Dedifferentiated amniotic fluid mesenchymal stem cell (primary cell): ENCODE measurements at regions not wholly inside any gene's neighbourhood (a gene's known extent, or its start where the extent isn't known, plus 50 kb on each side); places are given as distances from the start of the nearest gene placed in this dataset.
"Not testable (repeated sequence)": the region's sequence is repeated elsewhere in the genome, so short reads cannot be mapped to it uniquely, and the experiment has no call there.

Experiments used
- DNase-seq: peaks from one replicate; pipeline ENCODE4 v3.0.0-alpha.2; 2016; ENCODE audit errors: extremely low spot score

DNA sequence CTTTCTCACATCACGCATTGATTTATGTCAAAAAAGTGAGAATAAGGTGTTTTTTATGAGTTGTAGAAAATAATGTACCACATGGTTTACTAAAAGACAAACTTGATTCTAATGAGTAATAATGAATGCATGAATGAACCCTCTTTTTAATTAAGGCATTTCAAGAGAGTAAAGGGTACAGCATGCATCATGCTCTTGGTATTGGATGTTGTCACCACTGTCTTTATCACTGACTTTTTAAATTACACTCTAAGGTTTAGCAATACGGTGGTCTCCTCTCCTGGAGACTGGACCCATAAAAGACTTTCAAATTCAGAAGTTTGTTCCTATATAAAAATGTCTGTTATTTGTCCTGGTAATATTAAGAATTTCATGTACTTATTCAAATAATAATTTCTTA lies 277.5 kb upstream of the TGFBR2 start:
- DNase-seq = not testable (repeated sequence)

DNA sequence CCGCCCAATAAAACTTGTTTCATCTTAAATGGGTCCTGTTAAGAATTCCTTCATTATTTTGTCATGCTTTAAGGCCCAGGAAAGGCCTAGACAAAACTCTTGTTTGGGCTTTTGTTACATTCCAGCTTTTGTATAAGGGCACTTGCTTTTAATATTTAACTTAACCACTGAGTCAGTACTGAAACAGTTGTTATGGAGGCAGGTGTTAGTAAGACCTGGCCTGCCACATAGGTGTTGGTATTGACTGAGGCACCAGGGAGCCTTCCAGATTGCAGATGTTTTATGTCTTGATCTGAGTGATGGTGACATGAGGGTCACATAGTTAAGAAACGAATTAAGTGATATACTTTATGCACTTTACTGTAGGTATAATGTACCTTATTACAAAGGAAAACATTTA lies 274.9 kb upstream of the TGFBR2 start:
- DNase-seq = no peak

DNA sequence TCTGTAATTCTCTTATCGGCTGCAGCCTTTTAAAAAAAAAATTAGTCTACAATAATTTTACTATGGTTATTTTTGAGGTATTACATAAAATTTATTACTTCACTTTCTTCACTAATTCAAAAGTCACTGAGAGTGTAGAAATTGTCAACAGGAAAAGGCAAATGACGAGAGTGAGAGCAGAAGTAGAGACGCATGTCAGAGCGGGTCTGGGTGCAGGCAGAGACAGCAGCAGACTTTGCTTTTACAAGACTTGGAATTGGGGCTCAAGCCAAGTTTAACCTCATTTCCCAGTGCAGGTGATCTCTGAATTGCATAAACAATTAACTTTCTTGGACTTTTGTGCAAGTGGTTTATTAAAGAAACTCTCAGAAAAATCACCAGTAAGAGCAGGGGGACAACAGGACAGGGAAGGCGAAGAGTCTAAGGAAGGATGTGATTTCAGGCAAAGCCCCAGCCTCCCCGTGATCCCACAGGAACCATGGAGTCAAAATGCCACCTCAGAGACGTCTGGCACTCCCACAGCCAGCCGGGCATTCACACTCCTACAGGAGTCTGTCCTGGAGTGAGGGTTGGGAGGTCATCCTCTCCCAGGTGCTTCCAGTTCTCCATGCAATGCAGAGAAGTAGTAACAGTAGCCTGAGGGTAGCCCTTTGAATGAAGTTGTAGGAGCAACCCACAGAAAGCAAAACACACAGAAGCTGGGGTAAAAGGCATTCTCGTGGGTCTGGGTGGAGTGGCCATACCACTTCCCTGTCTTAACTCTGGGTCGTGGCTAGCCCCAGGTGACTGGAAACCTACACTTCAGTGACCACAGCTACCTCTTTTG lies 274.0 kb upstream of the TGFBR2 start:
- no peak for DNase-seq

DNA sequence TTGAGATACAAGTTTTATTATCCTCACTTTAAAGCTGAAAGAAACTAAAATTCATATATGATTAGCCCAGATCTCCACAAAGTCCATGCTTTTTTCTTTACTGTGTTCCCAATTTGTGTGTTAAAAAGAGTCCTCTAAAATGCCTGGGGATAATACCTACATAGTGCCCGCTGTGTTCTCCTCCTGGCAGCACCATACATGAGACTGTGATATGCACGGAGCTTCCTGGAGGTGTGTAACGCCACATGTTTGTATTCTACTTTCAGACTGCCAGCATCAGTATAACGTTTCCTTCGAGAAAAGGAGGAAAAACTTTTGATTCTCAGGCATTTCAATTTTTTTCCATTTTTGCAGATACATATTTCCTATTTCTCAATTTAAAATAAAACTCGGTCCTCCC lies 273.3 kb upstream of the TGFBR2 start:
- DNase-seq = no peak

DNA sequence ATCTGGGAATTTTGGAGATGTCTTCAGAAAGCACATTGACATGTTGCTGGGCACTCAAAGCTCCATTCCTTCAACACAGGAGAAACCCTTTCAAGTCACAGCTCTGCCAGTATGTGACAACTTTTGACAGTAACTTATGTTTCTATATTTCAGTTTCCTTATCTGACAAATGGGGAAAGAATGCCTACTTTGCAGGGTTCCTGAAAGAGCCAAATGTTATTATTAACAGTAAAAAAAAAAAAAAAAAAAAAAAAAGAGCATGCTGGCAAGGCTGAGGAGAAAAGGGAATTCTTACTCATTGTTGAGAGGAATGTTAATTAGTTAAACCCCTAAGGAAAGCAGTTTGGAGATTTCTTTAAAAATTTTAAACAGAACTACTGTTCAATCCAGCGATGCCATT lies 272.5 kb upstream of the TGFBR2 start:
- DNase-seq = no peak

DNA sequence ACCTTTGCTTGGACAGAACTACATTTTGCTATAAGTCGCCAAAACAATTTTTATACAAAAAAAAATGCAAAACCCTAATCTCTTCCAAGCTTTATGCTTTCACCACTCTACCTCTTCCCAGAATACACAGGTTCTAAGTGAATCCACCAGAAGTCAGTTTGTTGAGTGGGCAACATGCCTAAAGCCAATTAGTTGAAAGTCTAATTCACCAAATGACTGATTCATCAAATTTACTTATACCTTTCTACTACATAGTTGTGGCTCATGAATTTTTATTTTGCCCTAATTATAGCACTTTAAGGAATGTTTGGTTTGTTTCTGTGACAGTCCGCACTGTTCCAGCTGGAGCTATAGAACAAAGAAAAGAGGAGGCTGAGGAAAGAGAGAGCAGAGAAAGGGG lies 265.9 kb upstream of the TGFBR2 start:
- no peak for DNase-seq

DNA sequence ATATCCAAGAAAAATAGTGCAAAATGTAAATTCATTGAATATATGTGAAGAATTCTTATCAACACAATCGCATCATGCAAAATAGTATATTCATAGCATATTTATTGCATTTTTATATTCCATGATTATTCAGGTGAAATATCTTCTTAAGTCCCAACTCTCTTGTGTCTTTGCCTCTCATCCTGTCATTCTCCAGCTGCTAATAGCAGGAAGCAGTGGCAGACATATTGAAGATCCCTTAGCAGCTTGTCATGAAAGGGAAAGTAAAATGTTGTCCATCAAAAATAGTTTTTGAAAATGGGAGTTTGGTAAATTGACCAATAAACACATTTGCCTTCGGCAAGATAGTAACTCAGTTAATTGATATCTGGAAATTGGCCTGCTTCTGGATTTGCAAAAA lies 265.3 kb upstream of the TGFBR2 start:
- DNase-seq = no peak

DNA sequence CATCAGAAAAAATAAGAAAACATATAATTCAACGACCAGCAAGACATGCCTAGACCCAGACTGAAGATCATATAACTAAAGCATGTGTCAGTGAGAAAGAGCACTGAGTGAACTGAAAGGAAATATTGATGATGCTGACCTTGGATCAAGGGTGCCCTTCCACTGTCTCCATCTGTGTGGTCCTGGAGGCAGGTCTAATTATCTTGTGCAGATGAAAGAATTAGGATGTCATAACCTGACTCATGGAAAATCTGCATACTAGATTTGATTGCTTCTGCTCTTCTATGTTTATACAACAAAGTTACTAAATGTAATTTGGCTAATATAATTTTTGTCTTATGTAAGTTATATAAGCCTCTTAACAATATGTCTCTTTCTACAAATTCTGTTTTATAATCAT lies 264.6 kb upstream of the TGFBR2 start:
- no peak for DNase-seq

DNA sequence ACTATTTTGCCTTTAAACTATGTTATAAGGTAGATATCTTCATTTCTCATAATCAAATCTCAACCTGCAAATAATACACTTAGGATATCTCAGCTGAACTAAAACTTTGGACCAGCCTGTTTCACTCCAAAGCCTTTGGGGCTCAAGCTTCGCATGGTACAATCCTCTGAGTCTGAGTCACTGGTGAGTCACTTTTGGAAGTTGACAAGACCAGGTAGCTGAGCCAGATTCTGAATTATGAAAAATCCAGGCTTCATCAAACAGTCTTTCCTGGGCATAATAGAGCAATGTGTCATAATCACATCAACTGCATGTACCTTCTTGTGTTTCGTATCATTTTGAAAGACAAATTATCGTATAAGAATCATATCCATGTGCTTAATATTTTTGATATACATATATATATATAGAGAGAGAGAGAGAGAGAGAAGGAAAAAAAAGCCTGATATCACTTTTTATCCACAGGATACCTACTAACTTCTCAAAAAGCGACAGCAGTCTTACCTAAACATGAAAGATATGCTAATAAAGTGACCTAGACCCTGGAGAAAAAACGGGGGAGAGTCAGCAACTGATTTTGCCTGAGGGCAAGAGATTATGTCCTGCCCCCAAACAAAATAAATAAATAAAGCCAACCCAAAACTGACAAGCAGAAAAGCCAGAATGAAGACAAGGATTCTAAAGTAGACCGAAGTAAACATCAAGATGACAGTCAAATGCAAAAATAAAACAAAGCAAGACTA lies 263.9 kb upstream of the TGFBR2 start:
- DNase-seq = peak; percentile 90

DNA sequence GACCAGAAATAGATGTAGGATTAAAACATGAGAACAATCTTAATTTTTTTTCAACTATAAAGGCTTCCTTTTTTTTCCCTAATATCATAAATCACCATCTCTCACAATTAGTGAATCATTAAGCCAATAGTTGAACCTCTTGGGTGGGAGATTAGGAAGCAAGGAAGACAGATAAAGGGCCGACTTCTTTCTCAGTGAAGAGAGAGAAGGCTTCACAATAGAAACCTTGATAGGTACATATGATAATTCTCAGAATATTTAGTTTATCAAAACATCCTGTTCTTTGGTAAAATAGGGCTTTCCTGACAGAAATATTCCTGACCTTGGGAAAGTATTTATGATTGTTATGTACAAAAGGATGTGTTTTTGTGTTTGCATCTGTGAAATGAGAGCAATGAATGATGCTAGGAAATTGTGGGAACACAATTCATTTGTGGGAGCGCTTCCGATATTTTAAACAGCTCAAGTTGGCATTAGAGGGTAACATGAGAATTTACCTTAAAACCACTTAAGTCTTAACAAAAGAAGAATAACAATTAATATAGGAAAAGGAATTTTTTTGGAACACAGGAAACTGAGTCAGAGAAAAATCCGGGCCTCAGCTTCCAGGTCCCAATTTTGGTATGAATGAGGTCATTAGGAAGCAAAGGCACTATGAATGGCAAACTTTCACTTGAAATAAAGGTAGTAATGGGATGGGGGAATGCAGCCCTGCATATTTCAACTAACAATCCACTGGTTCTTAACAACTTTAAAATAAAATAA lies 263.2 kb upstream of the TGFBR2 start:
- no peak for DNase-seq

DNA sequence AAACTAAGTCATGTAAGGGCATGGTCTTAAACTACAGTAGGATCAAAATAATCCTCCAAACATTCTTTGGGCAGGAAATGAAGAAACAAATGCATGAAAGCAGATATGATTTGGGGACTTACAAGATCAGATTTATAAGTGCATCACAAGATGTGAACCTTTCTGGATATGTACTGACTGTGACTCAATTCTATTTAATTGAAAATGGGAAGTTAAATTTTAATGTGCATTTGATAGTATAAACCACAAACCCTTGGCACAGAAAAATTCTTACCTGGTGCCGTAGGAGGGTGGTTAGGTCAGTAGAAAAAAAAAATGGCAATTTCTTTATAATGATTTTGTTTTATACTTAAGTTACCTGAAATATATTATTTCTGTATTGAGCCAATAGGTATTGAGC lies 262.5 kb upstream of the TGFBR2 start:
- DNase-seq = no peak

DNA sequence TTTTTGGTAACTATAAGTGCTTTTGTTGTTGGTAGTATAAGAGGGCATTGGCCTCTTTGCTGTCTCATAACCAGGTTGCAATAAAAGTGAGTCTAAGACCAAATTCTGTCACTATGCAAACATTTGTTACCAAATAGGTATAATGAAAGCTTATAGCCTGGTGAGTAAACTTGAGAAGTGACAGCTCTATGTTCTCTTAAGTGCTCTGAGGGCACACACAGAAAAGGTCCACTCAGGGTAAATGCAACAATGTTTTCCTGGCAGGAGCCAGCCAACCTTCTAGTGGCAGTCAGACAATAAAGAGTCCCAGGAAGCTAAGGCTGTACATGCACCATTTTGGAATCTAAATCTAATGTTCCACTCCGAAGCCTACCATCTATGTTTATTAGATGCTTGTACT lies 262.1 kb upstream of the TGFBR2 start:
- no peak for DNase-seq

DNA sequence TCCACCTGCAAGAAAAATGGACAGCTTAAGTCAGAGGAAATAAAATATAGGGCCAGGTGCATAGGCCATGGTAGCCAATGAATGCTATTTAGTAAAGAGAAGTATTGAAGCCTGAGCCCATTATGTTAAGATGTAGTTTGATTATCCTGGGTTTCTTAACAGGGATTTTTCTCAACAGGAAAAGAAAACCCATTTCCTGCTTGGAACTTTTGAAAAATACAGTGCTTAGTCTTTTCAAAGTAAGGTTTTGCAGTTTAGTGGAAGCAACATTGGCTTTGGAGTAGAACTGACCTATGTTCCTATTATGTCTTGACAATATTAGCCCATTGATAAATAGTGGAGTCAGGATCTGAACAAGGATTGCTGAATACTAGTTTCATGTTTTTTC lies 259.5 kb upstream of the TGFBR2 start:
- DNase-seq = no peak

DNA sequence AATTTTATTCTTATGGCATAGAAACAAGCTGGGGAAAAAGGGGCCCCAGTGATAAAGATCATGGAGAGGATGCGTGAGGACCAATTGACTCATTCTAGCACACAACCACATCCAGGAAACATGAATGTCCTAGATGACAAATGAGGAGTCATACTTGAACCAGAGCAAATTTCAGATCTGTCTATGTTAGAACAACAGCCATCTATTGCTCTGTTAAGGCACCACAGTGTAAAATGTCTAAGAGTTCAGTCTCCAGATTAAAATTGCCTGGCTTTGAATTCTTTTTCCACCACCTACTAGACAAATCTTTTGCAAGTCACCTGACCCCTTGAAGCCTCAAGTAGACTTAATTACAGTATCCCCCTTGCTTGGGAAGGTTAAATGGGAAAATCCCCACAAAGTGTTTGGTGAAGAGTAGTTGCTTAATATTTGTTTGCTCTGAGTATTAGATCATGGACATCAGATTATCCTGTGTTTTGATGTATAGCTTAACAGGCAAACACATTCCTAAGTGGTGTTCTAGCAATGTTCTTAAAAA lies 258.7 kb upstream of the TGFBR2 start:
- peak; percentile 74 for DNase-seq

DNA sequence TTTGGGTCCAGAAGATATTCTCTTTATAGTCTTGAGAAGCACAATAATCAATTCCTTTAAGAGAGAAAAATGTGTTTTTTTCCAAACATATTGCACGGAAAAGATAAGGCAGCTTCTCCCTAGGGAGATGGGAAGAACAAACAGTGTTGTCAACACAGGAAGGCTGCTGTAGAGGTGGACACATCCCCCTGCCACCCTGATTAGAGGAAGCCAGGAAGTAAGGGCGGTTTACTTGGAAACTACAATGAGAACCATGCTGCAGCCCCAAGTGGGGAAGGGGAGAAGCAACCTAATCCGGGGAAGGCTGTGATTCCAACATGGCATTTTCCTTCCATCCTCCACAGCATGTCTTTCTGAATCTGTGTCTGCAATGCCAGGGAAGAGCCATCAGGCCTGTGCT lies 256.9 kb upstream of the TGFBR2 start:
- DNase-seq = no peak

DNA sequence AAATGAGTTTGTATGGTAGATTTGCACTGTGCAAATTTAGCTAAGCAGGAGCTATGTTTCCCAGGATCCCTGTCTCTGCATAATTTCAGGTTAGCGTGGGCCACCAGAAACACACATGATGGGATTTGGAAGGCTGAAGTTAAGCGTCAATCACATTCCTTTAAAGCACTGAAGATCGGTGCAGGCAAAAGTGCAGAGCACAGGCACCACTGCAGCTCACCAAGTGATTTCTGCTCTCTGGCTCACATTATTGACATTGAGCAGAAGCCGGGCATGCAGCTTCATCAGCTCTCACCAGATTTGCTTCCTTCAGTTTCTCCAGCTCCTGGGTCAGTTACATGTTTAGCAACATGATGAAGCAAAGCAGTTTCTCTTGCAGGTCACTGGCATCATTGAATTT lies 256.4 kb upstream of the TGFBR2 start:
- DNase-seq = no peak

DNA sequence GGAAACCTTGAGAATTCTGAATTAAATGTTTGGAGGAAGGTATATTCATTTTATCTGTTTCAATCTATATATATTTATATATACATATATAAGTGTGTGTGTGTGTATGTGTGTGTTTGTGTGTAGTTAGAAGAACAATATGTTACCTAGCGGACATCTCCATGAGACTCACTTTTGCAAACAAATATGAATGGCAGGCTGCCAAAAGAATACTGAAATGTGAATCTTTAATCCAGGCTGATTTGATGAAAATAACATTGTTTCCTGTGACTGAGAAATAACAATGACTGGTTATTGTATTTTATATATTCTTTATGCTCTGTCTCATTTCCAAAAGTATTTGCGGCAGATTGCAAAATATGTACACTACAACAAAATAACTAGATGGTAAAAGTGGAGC lies 255.5 kb upstream of the TGFBR2 start:
- no peak for DNase-seq

DNA sequence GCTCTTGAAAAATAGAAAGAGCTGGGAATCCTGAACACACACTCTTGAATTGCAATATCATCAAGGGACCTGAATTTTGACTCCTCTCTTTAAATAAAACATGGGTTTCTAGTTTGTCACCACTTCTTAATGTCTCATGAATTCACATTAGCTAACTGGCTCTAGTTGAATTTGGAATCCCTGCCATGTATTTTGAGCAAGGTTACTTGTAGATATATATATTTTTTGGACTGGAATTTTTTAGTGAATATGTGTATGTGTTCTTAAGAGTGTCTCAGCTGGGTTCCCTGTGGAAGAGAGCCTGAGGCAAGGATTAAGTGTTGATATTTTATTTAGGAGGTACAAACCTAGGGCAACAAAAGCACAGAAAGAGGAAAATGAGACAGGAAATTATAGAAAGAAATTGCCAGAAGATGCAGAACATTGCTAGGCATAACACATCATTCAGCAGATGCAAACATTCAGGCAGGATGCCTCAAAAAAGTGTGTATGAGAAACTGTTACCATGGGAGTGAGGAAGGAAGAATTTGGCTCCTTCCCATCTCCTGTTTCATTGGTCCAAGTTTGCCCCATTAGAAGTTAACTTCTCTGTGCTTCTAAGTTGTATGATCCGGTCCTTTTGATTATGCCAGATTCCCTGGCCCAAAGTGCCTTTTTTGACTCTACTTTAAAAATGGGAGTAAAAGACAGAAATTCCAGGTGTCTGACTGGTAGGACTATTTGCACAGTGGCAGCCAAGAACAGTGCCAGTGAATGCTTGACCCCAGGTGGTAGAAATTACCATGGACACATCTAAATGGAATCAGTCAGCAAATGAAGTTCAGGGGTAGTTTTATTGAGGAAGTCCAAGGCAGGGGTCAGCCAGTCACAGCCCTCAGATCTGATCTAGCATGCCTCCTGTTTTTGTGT lies 253.7 kb upstream of the TGFBR2 start:
- no peak for DNase-seq

DNA sequence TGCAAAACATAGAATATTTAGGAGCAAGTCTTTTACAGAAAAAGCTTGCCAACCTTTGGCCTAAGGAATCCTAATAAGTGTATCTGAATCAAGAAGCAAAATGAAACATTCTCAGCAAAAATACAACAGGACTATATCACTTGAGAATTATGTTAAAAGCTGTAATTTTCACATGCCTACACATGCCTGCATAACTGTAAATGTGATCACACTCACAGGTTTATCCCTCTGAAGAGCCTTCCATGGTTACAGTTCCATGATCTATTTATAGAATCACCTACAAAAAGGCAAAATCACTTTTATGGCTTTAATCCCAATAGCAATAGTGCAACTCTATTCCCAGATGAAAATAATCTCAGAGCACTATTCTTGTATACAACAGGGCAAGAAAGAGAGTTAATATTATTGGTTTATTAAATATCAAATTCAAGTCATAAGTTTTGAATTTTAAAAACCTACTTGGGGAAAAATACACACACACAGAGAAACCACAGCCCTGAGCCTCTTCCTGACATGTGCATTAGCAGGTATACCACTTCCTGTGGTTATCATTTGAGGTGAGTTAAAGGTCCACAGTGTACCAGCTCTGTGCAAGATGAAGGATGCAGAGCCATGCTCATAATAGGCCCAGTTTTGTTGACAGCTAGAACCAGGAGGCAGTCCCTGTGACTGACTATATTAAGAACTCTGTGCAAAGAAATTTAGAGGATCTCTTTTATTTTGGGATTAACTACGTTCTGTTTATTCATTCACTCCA lies 252.5 kb upstream of the TGFBR2 start:
- no peak for DNase-seq

DNA sequence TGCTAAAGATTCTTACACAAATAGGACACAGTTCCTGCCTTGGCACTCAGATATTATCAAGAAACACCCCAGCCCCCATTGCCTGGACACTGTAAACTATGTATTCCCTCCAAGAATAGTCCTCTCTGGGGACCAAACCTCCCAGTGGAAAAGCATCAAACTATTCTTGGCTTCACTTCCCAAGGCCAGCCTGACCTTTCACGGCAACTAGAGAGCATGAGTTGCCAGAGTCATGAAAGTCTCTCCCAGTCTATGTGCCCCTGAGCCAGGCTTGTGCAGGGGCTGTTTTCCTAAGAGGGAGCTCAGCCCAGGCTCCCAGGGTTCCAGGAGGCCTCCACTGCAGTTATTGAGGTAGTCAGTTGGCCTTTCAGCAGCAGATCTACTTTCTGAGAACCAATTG lies 251.9 kb upstream of the TGFBR2 start:
- DNase-seq = no peak

DNA sequence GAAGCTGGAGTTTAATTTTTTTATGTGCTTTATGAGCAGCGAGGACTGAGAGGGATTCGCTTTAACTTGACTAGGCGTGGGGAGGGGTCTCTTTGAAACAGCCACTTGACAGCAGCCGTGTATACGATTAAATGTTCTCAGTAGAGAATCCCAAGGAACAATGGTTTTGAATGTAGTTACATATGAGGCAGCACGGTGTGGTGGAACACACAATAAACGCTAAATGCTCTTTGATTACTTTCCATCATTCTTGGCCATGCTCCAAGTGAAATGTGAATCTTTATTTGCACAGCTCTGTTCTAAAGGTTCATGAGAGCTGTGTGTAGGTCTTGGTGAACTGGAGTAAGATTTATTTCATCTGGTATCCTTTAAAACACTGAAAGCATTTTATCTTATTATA lies 251.4 kb upstream of the TGFBR2 start:
- DNase-seq = no peak
